H1 (cell line): ENCODE measurements at regions not wholly inside any gene's neighbourhood (a gene's known extent, or its start where the extent isn't known, plus 50 kb on each side); places are given as distances from the start of the nearest gene placed in this dataset.

Source experiments
- CEBPB ChIP-seq: IDR thresholded peaks from 2 replicates; pipeline ENCODE4 v1.6.1; 2012; ENCODE audit warnings: low read depth, low read length
- CHD1 ChIP-seq: IDR thresholded peaks from 2 replicates; pipeline ENCODE4 v1.6.1; 2012; ENCODE audit warnings: low read depth, low read length, improper control_type of control experiment
- CHD2 ChIP-seq: IDR thresholded peaks from 2 replicates; pipeline ENCODE4 v1.6.1; 2012; ENCODE audit warnings: low read length, improper control_type of control experiment
- CTCF ChIP-seq, 3 experiments: IDR thresholded peaks; 1 replicate in 2 of 3; 2 replicates in 1 of 3; pipeline versions ENCODE4 v1.5.1 to v1.6.1; 2011; ENCODE audit warnings: low read length in 3 of 3, mild to moderate bottlenecking in 3 of 3, inconsistent platforms in 2 of 3, low read depth in 1 of 3, moderate library complexity in 1 of 3; ENCODE audit not compliant: insufficient read depth in 1 of 3; ENCODE audit errors: control extremely low read depth in 1 of 3
- EZH2 ChIP-seq: fragments of 200-600 bp; sonication (generic); IDR thresholded peaks from 2 replicates; pipeline ENCODE4 v1.7.1; 2012; ENCODE audit warnings: low read depth, mild to moderate bottlenecking, moderate library complexity, low read length, inconsistent platforms; ENCODE audit not compliant: severe bottlenecking
- POLR2AphosphoS5 ChIP-seq: IDR thresholded peaks from 2 replicates; pipeline ENCODE4 v1.6.1; 2011; ENCODE audit warnings: low read depth, low read length
- RAD21 ChIP-seq, 2 experiments: IDR thresholded peaks in 1 of 2; conservative IDR thresholded peaks in 1 of 2; 2 replicates each; pipeline ENCODE4 v1.6.1; 2011; ENCODE audit warnings: low read depth in 2 of 2, low read length in 2 of 2, improper control_type of control experiment in 1 of 2, inconsistent platforms in 1 of 2, mild to moderate bottlenecking in 1 of 2, moderate library complexity in 1 of 2
- SP1 ChIP-seq: IDR thresholded peaks from 2 replicates; pipeline ENCODE4 v1.6.1; 2011; ENCODE audit warnings: low read depth, low read length
- TAF7 ChIP-seq: optimal IDR thresholded peaks from 2 replicates; pipeline ENCODE3; 2011; ENCODE audit warnings: low read depth, mild to moderate bottlenecking, inconsistent platforms, low read length, moderate library complexity, borderline replicate concordance

- no peak for TF ChIP-seq CEBPB
- no peak for TF ChIP-seq EZH2
- no peak for TF ChIP-seq POLR2AphosphoS5
- TF ChIP-seq CHD1: no peak
- TF ChIP-seq CTCF (IDR thresholded peaks at IDR 0.05; ENCODE audit: control extremely low read depth in 1 of 3, insufficient read depth in 1 of 3, low read depth in 1 of 3, low read length in 3 of 3): no peak
- no peak for TF ChIP-seq CHD2
- no peak for TF ChIP-seq TAF7
- TF ChIP-seq SP1: no peak
- TF ChIP-seq RAD21 (IDR thresholded peaks at IDR 0.05 in 1 of 2, conservative IDR thresholded peaks at IDR 0.05 in 1 of 2; ENCODE audit: low read depth in 2 of 2, low read length in 2 of 2): no peak
Measured at GRCh38 chr14:101292448-101292847, 268.8 kb upstream of the DIO3 start.
